Lower lobe of right lung (tissue), 2 donors: ENCODE measurements at regions not wholly inside any gene's neighbourhood (a gene's known extent, or its start where the extent isn't known, plus 50 kb on each side); places are given as distances from the start of the nearest gene placed in this dataset.

Source experiments
- ATAC-seq, 2 donors: fragments of 200-7000 bp; cut with Tn5 transposase; one replicate each; pipeline ENCODE4 v1.9.1; 2020 to 2022; ENCODE audit warnings: mild to moderate bottlenecking in 2 of 2, moderate library complexity in 2 of 2
- DNase-seq: peaks from one replicate; pipeline ENCODE4 v3.0.0-alpha.2; 2020
- H3K27ac ChIP-seq: fragments of 200-600 bp; one replicate; pipeline ENCODE4 v1.8.0; 2022
- H3K27me3 ChIP-seq: fragments of 200-600 bp; one replicate; pipeline ENCODE4 v1.8.0; 2022; ENCODE audit warnings: low read depth
- H3K36me3 ChIP-seq: fragments of 200-600 bp; one replicate; pipeline ENCODE4 v1.8.0; 2022; ENCODE audit warnings: mild to moderate bottlenecking
- H3K4me1 ChIP-seq: fragments of 200-600 bp; one replicate; pipeline ENCODE4 v1.8.0; 2022
- H3K4me3 ChIP-seq: fragments of 200-600 bp; one replicate; pipeline ENCODE4 v1.8.0; 2022; ENCODE audit warnings: mild to moderate bottlenecking
- H3K9me3 ChIP-seq: fragments of 200-600 bp; one replicate; pipeline ENCODE4 v1.8.0; 2022
- CTCF ChIP-seq: fragments of 200-600 bp; IDR thresholded peaks from one replicate; pipeline ENCODE4 v1.8.0; 2022; ENCODE audit warnings: antibody characterized with exemption, mild to moderate bottlenecking
- intact Hi-C: fragments of 100-400 bp; cut with DNase I; formaldehyde crosslinking; loops from one replicate; pipeline ENCODE4 v1.11.0; 2022
- donor health status: DM: no; HTN: yes; CAD: no; lungs with severe emphysema.

DNA sequence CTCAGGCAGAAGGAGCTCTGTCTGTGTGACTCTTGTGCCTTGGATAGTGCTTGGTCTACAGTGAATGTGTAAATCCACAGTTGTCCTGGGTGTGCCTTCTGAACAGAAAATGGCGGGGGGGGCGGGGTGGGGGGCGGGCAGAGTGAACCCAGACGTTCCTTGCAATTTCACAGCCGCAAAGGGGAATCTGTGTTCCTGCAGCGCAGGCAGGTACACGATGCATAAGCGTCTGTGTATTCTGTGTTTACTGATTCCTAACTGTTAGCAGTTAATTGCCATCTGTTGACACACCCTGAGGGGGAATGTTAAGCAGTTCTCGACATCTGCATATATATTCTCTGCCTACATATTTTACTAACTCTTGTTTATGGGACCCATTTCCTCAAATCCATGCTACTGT lies 123.5 kb upstream of the ZFHX3 start:
- no peak for DNase-seq
- TF ChIP-seq CTCF: no peak
- Histone ChIP-seq H3K4me1 (peaks cover 44% of the 10 kb centered on the region), H3K36me3 (no peaks in the 10 kb centered on the region), H3K4me3 (no peak overlapping the region), H3K27me3 (no peaks in the 10 kb centered on the region), H3K9me3 (no peaks in the 10 kb centered on the region), H3K27ac (no peak overlapping the region)
- intact Hi-C loops: no loop called here
- ATAC-seq: no peak

- peak in 1 of 2 donors; percentile 9 for ATAC-seq
- no peaks in the 10 kb centered on the region for H3K9me3 ChIP-seq
- H3K27ac ChIP-seq: no peak overlapping the region
- H3K4me1 ChIP-seq: peaks cover 50% of the 10 kb centered on the region
- no peaks in the 10 kb centered on the region for H3K27me3 ChIP-seq
- intact Hi-C loops: no loop called here
- DNase-seq: no peak
- H3K36me3 ChIP-seq: no peaks in the 10 kb centered on the region
- no peak overlapping the region for H3K4me3 ChIP-seq
- no peak for TF ChIP-seq CTCF
Measured at GRCh38 chr16:73170612-73171038, 122.7 kb upstream of the ZFHX3 start.

DNA sequence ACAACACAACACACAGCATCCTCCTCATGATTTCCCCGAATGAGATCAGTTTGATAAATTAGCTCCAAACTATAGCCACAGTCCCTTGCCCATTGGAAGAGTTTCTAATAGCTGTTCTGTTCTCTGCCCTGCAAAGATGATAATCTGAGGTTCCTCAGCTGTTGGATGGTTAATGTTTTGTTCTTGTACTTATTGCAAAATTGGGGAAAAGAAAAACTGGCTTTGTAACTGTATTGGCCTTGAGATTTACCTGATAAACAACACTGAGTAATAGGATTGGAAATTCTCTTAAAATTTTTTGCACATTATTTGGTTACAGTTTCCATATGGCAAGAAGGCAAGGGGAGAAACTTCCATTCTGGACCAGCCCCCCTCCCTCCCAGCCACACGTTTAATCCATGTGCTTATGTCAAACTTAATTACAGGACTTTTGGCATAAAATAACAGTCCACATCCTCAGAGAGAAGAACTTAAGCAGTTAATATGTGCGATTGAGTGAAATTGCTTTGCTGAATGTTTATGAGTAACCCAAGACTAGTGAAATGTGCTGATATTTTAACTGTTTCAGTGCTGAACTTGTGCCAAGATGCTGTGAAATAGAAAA lies 119.1 kb upstream of the ZFHX3 start:
- H3K36me3 ChIP-seq: no peaks in the 10 kb centered on the region
- H3K27ac ChIP-seq: peak overlapping the region; percentile 31
- H3K4me3 ChIP-seq: peak overlapping the region; percentile 40
- no peak for TF ChIP-seq CTCF
- no peaks in the 10 kb centered on the region for H3K9me3 ChIP-seq
- ATAC-seq (peak in 1 of 2 donors; percentile 27), DNase-seq (no peak)
- H3K27me3 ChIP-seq: no peaks in the 10 kb centered on the region
- intact Hi-C loops: no loop called here
- H3K4me1 ChIP-seq: peaks cover 32% of the 10 kb centered on the region

- intact Hi-C loops: no loop called here
- peak overlapping the region; percentile 40 for H3K4me3 ChIP-seq
- ATAC-seq: peak; percentile 76 to 81
- peak overlapping the region; percentile 31 for H3K27ac ChIP-seq
- H3K36me3 ChIP-seq: no peaks in the 10 kb centered on the region
- no peaks in the 10 kb centered on the region for H3K27me3 ChIP-seq
- no peak for DNase-seq
- H3K4me1 ChIP-seq: peaks cover 28% of the 10 kb centered on the region
- no peaks in the 10 kb centered on the region for H3K9me3 ChIP-seq
- no peak for TF ChIP-seq CTCF
Measured at GRCh38 chr16:73166441-73166851, 118.5 kb upstream of the ZFHX3 start.

DNA sequence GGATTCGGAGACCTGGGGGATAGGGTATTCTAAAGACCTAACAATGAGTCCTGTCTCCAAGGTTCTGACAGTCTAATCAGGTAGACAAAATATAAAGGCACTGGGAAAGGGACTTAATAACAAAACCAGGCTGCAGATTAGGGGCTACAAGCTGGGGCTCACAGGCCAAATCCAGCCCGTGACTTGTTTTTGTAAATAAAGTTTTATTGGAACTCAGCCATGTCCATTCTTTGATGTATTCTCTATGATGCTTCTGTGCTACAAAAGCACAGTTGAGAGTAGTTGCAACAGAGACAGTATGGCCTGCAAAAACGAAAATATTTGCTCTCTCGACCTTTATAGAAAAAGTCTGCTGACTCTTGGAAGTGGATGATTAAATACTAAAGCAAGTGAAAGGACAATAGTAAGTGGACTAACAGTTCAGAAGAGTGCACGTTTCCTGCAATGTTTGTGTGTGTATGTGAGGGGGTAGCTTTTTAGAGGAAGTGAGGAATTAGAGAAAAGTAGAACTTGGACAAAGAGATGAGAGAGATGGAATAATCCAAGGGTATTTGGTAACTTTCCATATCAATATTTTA lies 115.4 kb upstream of the ZFHX3 start:
- H3K27me3 ChIP-seq: no peaks in the 10 kb centered on the region
- intact Hi-C loops: no loop called here

More for the DNA sequence above, 115.4 kb upstream of the ZFHX3 start:
- TF ChIP-seq CTCF: no peak
- no peak for ATAC-seq
- no peak for DNase-seq
- Histone ChIP-seq H3K36me3 (no peaks in the 10 kb centered on the region), H3K4me3 (no peak overlapping the region), H3K27ac (no peak overlapping the region), H3K9me3 (no peaks in the 10 kb centered on the region), H3K4me1 (peaks cover 16% of the 10 kb centered on the region)
